ENCODE measurements at regions not wholly inside any gene's neighbourhood (a gene's known extent, or its start where the extent isn't known, plus 50 kb on each side); places are given as distances from the start of the nearest gene placed in this dataset.
"Not testable (repeated sequence)": the region's sequence is repeated elsewhere in the genome, so short reads cannot be mapped to it uniquely, and the experiment has no call there.

GRCh38 chr15:21260966-21261395 lies 179.3 kb downstream of the POTEB3 start:
- Histone ChIP-seq H3K36me3 (ENCODE audit: control insufficient read depth, insufficient read depth, low read length) (no peaks in the 10 kb centered on the region), H3K4me3 (ENCODE audit: low read depth, low read length) (no peak overlapping the region), H3K27ac (ENCODE audit: insufficient read depth, low read length, poor library complexity, severe bottlenecking) (no peak overlapping the region), H3K4me1 (ENCODE audit: control insufficient read depth, insufficient read depth, low read length, poor library complexity, severe bottlenecking) (no peaks in the 10 kb centered on the region), H3K9me3 (ENCODE audit: control insufficient read depth in 2 of 2, low read length in 2 of 2) (no peaks in the 10 kb centered on the region), H3K27me3 (ENCODE audit: control insufficient read depth, insufficient read depth, low read length) (peaks cover 2% of the 10 kb centered on the region)
- DNase-seq, result no peak
- H3K9me3 Mint-ChIP-seq, result peaks cover 0 to 3% (median 0%) of the 10 kb centered on the region in 7 donors
- H3K4me3 Mint-ChIP-seq, result no peak overlapping the region
- H3K36me3 Mint-ChIP-seq, result no peaks in the 10 kb centered on the region
- no peaks in the 10 kb centered on the region for H3K4me1 Mint-ChIP-seq
- H3K27ac Mint-ChIP-seq, result peak overlapping the region in 1 of 3 donors; percentile 18
- no peak for ATAC-seq (ENCODE audit: low read depth in 2 of 2)
- peaks cover 6% of the 10 kb centered on the region for H3K27me3 Mint-ChIP-seq

GRCh38 chr15:21258635-21259034 lies 181.7 kb downstream of the POTEB3 start:
- ATAC-seq (ENCODE audit: low read depth in 2 of 2), result not testable (repeated sequence)

GRCh38 chr15:21249508-21250019 lies 190.7 kb downstream of the POTEB3 start:
- H3K27ac ChIP-seq (ENCODE audit: insufficient read depth, low read length, poor library complexity, severe bottlenecking); H3K27me3 ChIP-seq (ENCODE audit: control insufficient read depth, insufficient read depth, low read length); H3K4me3 ChIP-seq (ENCODE audit: low read depth, low read length); H3K4me1 Mint-ChIP-seq; H3K27ac Mint-ChIP-seq; H3K27me3 Mint-ChIP-seq; H3K4me1 ChIP-seq (ENCODE audit: control insufficient read depth, insufficient read depth, low read length, poor library complexity, severe bottlenecking); H3K36me3 ChIP-seq (ENCODE audit: control insufficient read depth, insufficient read depth, low read length); H3K9me3 Mint-ChIP-seq; DNase-seq; ATAC-seq (ENCODE audit: low read depth in 2 of 2); H3K4me3 Mint-ChIP-seq; H3K36me3 Mint-ChIP-seq; H3K9me3 ChIP-seq (ENCODE audit: control insufficient read depth in 2 of 2, low read length in 2 of 2): not testable (repeated sequence)

More at GRCh38 chr15:21258635-21259034, 181.7 kb downstream of the POTEB3 start:
- H3K27ac Mint-ChIP-seq; DNase-seq; H3K9me3 Mint-ChIP-seq; H3K27me3 ChIP-seq (ENCODE audit: control insufficient read depth, insufficient read depth, low read length); H3K27ac ChIP-seq (ENCODE audit: insufficient read depth, low read length, poor library complexity, severe bottlenecking); H3K4me3 Mint-ChIP-seq; H3K36me3 Mint-ChIP-seq; H3K4me1 ChIP-seq (ENCODE audit: control insufficient read depth, insufficient read depth, low read length, poor library complexity, severe bottlenecking); H3K4me1 Mint-ChIP-seq; H3K27me3 Mint-ChIP-seq; H3K4me3 ChIP-seq (ENCODE audit: low read depth, low read length); H3K9me3 ChIP-seq (ENCODE audit: control insufficient read depth in 2 of 2, low read length in 2 of 2); H3K36me3 ChIP-seq (ENCODE audit: control insufficient read depth, insufficient read depth, low read length): not testable (repeated sequence)

Measured in CD4-positive, CD25-positive, alpha-beta regulatory T cell (primary cell).